HG03045 (cell line): ENCODE measurements at regions not wholly inside any gene's neighbourhood (a gene's known extent, or its start where the extent isn't known, plus 50 kb on each side); places are given as distances from the start of the nearest gene placed in this dataset.

Source experiments
- ATAC-seq: cut with Tn5 transposase; IDR thresholded peaks from one replicate; pipeline ENCODE4 v1.9.1; 2021; ENCODE audit warnings: mild to moderate bottlenecking, moderate library complexity; ENCODE audit not compliant: unreplicated experiment

DNA sequence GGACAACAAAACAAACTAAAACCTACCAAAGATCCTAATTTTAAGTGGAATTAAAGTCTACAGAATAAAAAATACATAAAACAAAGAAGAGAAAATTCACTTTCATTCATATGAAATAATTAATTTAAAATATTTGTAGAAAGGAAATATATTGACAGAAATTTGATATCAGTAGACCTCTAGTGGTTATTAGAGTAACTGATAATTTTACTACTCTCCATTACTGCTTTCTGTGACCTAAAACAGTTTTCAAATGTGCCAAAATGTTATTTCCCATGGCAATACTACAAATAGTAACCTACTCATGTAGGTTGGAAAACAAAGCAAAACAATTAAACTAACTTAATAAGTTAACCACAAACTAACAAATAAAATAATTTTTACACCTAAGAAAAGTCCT lies 147.1 kb downstream of the NOL4 start:
- no peak for ATAC-seq

DNA sequence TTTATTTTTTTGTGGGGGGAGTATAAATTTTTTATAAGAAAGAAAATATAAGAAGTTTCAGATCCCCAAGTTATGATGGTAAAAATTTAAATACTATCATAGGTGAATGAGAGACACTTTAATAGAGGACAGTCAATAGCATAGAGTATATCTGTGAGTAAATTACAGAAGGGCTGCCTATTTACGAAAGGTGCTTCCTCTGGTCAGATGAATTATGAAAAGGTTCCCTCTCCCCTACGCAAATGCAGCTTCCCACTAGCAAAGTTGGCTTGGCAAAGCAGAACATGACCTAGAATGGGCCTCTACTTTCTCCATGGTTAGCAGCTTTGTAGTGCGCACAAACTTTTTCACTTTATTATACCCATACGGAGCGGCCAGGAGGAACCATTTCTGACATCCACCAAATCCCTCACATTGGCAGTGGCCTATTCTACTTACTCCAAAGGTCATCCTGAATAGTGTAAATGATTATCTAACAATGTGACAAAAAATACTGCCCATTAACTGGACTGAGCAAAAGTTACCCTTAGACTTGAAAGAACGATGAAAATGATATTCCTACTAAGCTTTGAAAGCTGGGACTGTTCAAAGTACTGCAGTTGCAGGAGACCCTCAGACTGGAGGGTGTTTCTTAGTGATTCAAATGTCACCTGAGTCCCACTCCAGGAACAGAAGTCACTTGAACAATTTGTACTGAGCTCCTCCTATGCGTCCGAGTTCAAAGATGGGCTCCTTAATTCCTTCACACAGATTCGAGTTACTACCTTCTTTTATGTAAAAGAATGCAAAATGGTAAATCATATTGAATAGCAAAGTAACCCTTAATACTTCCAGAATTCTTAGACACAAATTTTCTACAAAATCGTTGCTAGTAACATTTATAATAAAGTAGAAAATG lies 148.5 kb downstream of the NOL4 start:
- ATAC-seq: no peak

DNA sequence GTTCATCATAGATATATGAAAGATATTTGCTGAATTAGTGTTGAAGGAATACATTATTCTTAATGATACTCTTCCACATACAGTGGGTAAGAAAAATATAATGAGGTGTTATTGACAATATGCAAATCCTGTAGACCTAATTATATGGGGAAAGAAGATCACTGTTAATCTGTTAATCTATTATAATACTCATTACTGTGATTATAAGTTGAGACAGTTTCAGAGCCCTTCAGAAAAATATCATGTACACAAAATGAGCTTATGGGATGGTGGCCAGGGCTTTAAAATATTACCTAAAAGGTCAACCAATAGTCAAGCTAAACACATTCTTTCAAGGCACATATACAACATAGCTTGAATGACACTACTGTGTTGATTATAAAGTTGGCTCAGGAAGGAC lies 163.5 kb downstream of the NOL4 start:
- no peak for ATAC-seq

DNA sequence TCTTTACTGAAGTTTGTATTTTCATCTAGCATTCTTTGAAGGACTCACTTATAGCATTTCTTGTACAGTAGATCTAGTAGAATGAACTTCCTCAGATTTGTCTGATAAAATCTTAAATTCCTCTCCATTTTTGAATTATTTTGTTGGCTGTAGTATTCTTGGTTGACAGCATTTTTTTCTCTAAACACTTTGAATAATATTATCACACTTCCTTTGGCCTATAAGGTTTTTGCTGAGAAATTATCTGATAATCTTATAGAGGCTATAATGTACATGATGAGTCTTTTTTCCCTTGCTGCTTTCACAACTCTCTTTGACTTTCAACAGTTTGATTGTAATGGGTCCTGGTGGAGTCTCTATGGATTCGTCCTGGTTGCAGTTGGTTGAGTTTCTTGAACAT lies 169.5 kb downstream of the NOL4 start:
- ATAC-seq: no peak

DNA sequence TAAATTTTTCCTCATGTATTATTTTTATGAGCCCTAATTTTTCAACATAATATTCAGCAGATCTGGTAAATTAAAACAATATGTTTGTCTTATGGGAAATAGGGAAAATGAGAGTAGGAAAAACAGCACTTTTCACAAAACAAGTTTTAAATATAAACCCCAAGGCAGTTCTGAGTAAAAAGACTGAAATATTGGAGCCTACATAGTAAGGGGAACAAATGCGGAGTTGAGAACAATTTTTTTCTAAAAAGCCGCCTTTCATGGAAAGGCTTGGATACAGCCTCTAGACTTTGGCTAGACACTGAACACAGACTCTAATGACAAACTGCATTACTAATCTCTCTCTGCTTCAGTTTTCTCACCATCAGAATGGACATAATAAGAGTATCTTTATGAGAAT lies 174.1 kb downstream of the NOL4 start:
- no peak for ATAC-seq

DNA sequence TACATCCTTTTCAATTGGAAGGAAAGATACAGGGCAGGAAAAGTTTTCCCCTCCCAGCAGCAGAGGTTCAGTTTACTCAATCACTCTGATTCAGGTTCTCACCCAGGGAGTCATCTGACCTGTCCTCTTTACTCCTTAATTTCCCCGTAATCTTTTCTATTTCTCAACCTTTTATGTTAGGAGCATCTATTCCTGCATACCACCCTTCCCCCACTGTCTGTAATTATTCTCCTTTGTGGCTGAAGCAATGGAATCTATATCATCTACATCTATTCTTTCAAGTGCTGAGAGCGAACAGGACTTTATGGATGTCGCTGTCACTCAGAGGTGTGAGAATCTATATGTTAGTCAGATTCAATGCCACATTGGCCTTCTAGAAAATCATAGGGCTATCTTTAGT lies 175.2 kb downstream of the NOL4 start:
- no peak for ATAC-seq

DNA sequence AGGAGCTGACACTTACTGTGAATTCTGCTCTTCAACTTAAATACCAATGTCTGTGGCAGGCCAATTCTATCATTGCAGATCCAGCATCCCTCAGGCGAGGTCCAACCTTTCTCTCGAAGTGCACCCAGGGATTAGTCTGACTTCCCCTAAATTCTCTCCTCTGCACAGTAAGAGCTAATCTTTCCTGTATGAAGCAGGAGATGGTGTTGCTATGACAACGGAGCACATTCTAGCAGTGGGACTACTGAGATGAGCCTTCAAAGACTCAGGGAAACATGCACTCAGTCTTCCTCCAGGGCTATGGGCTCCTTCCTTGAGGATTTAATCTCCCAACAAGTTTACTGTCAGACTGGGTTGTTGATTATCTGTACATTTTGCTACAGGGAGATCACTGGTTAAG lies 176.3 kb downstream of the NOL4 start:
- ATAC-seq: no peak

DNA sequence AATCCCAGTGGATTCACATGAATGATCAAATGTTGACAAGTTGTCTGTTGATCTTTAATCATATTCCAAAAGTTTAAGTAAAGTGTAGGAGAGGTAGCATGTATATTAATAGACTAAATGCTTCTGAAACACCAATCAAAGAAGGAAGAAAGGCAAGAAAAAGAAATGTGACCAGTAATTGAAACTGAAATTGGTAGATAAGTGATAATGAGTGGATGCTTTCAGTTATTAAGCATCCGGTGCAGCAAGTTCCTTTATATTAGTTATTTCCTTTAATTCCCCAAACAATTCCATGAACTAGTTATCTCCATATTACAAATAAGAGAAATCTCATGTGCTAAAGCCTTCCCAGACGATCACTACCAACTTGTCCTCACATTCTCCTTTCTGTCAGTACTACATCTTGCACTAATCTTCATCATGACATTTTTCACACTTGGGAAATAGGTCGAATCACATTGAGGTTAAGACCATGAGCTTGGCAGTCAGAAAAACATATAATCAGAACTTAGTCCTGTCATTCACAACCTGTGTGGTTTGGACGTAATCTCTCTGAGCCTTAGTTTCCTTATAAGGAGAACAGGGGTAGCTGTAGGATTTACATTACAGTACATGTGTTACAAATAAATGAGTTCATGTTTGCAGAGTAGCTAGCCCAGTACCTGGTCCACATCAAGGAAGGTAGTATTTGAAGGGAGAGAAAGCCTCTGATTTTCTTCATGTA lies 182.1 kb downstream of the NOL4 start:
- no peak for ATAC-seq

DNA sequence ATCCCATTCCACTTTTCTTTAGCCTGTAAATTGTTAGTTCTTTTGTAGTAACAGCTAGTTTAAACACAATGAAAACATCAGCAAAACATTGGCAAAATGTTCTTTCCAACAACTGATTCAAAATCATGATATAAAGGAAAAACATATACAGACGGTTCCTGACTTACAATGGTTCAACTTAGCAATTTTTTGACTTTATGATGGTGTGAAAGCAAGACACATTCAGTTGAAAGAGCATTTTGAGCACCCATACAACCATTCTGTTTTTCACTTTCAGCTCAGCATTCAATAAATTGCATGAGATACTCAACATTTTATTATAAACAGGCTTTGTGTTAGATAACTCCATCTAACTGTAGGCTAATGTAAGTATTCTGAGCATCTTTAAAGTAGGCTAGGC lies 185.1 kb downstream of the NOL4 start:
- ATAC-seq: no peak

DNA sequence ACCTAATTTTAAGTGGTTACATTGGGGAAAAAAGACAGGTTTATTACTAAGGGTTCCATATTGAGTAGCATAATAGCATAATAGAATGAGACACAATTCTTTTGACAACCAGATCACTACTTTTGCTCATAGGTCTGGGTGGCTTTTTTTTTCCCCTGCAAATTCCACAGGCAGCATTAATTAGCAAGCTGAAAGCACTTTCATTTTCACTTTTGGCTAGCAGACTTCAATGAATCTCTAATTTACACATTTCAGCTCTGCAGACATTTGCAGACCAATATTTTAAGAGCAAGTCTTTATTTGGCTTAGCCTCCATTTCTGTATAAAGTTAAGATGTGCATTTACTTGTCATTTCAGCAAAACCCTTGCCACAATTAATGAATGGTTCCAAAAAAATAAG lies 185.5 kb downstream of the NOL4 start:
- ATAC-seq: no peak

DNA sequence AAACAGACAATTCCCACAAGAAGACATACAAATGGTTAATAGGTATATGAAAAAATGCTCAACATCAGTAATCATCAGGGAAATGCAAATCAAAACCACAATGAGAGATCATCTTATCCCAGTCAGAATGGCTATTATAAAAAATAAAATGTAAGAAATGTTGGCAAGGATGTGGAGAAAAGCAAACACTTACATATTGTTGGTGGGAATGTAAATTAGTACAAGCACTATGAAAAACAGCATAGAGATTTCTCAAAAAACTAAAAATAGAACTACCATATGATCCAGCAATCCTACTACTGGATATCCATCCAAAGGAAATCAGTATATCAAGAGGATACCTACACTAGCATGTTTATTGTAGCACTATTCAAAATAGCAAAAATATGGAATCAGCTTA lies 186.6 kb downstream of the NOL4 start:
- no peak for ATAC-seq

DNA sequence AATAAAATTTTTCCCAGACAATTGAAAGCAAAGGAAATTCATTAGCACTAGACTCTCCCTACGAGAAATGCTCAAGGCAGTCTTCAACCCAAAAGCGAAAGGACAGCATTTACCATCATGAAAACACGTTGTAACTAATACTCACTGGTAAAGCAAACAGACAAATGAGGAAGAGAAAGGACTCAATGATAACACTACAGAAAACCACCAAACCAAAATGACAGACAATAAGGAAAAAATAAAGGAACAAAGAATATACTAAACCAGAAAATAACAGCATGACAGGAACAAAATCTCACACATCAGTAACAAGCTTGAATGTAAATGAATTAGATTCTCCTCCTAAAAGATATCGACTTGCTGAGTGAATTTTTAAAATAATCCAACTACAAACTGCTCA lies 190.7 kb downstream of the NOL4 start:
- no peak for ATAC-seq

DNA sequence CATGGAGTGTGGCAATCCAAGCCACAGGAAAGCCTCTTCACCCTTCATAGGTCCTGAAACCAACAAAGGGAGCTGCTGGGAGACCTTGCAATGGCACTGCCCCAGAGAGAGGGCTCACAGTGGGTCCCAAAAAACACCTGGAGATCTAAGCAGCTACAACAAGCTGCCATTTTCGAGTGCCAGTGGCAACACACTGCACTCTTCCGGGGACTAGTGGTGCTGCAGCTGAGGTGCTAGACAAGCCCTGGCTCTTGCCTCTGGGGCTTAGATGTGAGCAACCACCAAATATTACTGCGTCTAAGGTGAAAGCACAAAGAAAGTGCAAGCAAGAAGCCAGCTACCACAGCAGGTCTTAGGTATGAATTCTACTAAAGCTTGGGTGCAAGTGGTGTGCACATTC lies 192.9 kb downstream of the NOL4 start:
- no peak for ATAC-seq

DNA sequence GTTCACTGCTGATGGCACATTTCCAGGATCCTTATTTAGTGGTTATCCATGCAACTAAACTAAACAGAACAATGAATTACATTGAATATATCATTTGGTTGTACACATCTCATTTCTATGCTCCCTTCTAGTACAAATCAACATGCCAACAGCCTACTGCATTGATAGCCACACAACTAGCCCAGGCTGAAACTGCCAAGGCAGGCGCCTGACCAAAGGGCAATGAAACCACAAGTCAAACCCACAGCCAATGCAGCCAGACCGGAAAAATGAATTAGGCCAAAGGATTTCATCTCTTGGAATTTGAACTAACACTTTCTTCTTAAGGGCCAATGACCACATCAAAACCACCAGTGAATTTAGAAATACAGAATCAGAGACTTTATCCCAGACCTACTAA lies 196.4 kb downstream of the NOL4 start:
- no peak for ATAC-seq

DNA sequence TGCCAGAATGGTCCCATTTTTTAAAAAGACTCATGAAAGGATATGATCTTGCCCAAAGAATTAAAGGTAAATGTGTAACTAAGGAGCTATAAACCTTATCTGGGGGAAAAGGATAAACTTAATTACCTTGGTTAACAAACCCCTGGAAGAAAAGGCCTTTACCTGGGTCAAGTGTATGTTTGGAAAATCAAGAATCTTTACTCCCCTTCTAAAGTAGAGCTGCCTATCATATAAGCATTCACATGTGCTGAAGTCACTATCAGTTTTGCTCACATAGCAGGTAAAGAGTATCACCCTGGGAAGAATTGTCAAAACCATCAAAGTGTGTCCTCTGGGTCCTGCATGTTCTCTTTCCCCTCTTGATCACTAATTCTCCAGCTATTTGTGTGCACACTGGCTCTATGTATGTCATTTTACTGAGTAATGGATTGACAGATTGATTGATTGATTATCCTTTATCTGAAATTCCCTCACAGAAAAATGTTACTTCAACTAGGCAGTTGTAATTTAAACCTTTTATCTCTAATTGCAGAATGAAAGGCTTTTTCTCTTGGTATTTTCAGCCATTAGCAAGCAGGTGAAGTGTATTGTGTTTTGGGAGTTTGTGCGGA lies 199.4 kb downstream of the NOL4 start:
- no peak for ATAC-seq

DNA sequence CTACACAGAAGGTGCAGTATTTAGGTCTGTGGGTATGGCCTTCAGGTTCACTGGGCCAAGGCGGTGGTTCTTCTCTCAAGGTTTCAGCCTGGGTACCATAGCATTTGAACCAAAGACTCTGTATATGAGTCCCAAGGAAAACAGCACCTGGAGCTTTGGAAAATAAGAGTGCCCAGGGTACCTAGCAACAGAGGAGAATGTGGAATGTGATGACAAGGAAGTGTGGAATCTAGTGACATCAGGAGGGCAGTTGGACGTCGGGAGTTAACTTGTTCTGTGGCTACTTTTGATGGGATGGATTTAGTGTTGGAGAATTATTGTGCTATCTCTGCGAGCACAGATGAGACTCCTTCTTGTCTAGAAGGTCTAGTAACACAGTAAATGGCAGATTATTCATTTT lies 201.2 kb downstream of the NOL4 start:
- ATAC-seq: no peak

DNA sequence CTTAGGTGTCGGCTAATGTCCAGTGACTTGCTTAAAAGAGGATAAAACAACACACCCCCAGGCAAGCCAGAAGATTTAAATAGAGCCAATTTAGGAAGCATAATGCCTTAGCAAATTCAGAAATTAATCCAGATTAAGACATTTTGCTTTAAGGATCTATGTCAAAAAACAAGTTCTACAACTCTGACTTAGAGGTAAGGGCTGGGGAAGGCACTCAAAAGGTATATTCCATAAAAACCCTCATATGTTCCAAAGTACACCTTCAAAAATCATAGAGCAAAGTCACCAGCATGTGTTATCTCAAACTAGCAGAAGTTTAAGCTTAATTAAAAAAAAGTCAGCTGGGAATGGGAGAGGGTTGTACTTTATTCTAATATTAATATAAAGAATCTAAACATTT lies 206.4 kb downstream of the NOL4 start:
- ATAC-seq: no peak

DNA sequence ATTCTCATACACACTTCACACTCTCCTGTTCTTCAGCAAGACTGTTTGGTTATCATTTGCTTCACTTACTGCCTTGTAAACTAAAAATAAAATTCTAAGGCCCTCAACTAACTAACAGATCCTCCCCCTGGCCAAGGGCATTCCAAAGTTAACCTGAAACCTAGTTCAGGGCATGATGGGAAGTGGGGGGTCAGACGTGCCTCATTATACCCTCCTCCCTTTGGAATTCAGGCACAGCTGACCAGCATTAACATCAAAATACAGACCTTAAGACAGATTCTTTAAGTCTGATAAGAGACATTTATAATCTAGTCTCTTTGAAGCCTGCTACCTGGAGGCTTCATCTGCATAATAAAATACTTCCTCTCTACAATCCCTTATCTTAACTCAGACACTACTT lies 221.0 kb downstream of the NOL4 start:
- no peak for ATAC-seq

DNA sequence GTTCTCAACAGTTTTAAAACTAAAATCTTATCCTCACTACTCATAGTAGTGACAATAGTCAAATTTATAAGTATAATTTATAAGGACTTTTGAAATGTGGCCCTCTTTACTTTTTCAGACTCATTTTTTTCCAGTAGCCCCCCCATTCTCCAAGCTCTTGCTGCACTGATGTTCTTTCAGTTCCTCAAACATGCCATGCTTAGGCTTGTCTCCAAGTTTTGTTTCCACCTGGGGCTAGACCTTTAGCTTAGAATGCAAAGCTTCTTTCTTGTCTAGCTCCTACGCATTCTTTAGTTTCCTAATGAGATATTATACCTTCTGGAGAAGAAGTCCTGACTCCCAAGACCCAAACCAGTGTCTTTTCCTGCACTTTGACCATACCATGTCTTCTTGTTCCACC lies 222.6 kb downstream of the NOL4 start:
- ATAC-seq: no peak

DNA sequence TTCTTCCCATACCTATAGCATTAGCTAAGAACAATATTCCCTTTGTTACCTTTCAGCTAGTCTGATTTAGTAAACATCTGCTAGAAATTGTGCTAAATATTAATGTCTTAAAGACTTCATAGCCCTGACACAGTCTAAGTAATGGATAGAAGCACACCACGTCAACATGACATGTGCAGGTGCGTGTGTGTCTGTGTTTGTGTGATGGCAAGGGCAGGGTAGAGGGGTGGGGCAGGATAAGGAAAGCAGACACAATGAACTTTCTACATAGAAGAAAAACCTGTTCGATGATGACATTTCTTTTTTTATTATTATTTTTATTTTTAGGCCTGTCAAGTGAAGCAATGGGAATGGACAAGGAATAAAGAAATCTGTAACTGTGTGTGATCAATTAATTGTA lies 223.3 kb downstream of the NOL4 start:
- no peak for ATAC-seq

DNA sequence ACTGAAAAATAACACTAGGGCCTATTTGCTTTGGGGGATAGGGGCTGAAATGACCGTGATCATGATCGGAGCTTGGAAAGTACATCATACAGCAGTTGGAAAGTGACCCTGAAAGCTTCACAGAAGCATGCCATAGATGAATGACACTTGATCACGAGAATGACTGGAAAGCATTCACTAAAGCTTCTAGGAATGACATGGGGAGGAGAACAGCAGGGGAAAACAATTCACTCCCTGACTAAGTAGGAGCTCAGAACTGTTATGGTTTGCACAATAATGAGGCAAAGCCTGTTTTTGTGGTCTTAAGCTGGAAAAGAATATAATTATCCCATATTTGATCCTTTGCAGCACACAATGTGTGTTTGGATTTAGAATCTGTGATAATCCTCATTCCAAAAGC lies 237.5 kb downstream of the NOL4 start:
- ATAC-seq: no peak

DNA sequence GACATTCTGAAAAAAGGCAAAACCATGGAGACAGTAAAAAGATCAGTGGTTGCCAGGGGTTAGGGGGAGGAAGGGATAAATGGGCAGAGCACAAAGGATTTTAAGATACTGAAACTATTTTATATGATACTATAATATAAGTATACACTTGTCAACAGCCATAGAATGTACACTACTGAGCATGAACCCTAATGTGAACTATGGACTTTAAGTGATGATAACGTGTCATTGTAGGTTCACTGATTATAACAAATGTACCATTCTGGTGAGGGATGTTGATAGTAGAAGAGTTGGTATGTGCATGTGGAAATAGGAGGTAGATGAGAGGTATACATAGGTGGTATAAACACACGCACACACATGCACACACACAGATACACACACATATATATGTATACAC lies 241.6 kb downstream of the NOL4 start:
- ATAC-seq: no peak
